GM21576 (cell line): ENCODE measurements at regions not wholly inside any gene's neighbourhood (a gene's known extent, or its start where the extent isn't known, plus 50 kb on each side); places are given as distances from the start of the nearest gene placed in this dataset.
"Not testable (repeated sequence)": the region's sequence is repeated elsewhere in the genome, so short reads cannot be mapped to it uniquely, and the experiment has no call there.

Source experiments
- ATAC-seq: cut with Tn5 transposase; IDR thresholded peaks from one replicate; pipeline ENCODE4 v1.9.1; 2021; ENCODE audit warnings: mild to moderate bottlenecking, moderate library complexity; ENCODE audit not compliant: unreplicated experiment

DNA sequence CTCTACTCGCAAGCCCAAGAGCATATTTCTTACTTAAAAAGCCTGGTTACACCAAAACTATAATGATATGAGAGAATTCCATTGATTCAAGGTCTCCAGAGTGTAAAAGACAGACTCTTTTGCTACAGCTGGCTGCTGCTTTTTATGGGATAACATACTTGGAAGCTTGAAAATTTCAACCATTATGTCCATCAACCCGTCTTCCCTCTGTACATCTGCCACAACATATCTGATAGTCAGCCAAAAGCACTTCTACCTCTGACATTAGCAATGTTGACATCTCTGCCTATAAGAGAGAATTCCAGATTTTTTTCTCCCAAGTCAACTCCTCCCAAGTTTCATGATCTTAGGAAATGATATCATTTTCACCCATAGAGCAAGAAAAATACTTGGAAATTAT lies 54.4 kb upstream of the IQCM start:
- ATAC-seq, result no peak

DNA sequence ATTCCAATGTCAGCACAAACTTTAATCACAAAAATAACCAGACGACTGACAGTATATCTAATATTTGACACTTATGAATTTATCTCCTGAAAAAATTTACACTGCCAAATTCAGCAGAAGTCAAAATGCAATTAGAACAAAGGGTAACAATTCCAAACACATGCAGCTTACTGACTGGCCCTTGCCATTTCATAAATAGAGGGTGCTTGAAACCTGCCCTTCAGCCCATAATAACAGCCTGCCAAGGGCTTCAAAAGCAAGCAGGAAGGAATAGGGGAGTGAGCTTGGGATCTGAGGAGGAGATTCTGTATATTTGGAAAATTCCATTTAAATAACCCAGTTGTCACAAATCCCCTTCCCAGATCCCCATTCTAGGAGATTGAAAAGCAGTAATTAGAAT lies 66.1 kb upstream of the IQCM start:
- no peak for ATAC-seq

DNA sequence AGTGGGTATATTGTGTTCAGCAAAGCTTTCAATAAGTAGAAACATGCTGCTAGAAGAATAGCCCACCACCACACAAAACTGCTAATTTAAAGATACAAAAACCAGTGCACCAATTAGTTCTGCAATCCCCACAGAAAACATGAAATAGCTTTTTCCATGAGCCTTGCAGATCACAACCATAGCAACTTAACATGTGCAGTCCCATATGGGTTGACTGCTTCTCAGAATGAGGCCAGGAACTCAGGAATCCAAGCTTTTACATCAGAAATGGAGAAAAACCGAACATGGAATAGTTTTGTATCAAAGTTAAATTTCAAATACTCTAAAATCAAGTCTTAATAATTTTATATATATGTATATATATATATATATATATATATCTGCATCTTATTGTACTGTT lies 66.6 kb upstream of the IQCM start:
- ATAC-seq, result no peak

DNA sequence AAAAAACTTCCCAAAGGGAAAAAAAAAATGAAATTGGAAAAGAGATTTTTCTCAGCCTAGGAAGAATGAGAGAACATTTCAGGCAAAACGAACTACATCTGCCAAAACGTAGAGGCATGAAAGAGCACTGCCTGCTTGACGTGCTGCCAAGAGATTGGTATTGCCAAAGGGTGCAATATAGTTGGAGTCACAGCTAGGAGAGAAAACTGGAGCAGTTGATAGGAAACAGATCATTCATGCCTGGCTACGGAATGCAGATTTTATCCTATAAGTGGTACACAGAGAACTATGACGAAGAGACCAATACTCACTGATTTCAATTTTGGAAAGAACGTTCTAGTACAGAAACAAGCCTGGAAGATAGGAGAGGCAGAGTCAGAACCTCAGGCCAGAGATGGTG lies 68.4 kb upstream of the IQCM start:
- no peak for ATAC-seq

DNA sequence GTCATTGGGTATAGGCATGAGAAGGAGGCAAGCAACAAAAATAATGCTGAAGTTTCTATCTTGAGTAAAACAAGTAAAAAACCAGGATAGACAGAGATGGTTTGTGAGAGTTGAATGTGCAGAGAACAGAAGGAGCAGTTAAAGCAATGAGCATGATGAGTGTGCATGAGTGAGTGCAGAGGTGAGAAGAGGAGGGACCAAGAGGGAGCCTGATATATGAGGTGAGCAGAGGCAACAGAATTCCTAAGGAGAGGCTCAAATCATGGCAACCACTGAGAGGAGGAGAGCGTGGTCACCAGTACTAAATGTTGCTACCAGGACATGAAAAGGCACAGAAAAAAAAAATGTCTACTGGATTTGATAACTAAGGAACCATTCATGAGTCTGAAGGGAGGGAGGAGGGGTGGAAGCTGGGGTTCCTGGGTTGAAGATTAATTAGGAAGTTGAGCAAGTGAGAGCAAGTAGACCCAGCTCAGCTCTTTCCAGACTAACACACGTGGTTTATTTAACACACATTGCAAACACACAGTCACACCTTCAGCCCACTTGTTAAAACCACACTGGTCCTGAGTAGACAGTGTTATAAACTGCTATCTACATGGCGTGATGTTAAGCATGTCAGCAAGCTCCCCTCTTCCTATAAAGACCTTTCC lies 69.0 kb upstream of the IQCM start:
- no peak for ATAC-seq

DNA sequence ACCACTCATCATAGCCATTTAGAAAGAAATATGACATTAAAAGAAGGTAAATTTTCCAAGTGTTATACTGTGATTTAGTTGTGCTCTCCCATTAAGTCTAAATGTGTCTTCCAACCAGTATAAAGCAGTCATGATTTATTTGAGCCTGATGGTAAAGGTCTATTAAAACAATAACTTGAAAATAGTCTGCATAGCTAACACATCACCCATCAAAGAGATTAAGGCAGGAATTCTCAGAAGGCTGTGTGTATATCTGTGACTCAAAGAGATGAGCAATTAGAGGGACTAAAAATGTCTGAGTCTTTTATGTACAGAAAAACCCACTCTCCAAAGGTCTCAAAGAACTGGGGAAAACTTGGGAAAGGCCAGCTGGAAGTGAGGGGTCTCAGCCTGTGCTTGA lies 70.3 kb upstream of the IQCM start:
- ATAC-seq, result no peak

DNA sequence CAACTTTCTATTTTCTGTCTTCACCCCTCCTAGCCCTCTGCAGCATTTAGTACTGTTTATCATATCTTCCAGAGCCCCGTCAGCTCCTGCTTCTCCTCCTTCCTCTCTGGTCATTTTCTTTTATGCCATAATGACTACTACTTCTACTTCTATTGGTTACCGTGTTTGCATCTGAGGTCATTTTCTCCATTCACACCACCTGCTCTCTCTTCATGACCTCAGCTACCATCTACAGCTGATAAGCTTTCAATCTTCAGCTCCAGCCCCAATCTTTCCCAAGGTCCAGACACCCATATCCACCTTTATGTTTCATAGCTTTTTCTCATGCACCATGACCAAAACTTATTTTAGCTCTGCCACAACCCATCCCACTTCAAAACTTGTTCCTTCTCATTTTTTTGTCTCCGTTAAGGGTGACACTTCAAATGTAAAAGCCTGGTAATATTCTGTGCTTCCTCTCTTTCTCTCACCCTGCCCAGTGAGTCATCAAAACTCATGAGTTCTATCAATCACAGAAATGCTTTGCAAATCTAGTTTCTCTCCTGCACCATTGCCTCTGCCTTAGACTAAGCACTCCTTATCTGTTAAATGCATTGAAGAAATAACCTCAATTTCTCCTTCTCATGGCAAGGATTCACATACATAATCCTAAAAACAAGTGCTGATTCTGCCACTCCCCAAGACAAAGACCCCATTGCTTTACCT lies 71.3 kb upstream of the IQCM start:
- no peak for ATAC-seq

DNA sequence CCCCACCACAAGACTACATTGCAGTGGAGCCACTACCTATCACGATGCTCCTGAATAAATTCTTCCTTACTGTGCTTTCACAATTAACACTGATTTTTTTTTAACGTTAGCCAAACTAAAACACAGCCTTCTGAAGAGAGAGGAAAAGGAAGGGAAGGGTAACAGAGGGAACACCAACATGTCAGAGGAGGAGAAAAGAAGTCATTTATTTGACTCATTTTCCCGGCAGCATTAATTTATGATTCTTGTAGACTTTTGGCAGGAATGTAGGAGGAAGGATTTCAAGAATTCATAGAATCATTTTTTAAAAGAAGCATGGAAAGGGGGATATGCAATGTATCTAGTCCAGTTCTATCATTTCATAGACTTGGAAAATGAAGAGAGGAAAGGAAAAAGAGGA lies 74.3 kb upstream of the IQCM start:
- no peak for ATAC-seq

DNA sequence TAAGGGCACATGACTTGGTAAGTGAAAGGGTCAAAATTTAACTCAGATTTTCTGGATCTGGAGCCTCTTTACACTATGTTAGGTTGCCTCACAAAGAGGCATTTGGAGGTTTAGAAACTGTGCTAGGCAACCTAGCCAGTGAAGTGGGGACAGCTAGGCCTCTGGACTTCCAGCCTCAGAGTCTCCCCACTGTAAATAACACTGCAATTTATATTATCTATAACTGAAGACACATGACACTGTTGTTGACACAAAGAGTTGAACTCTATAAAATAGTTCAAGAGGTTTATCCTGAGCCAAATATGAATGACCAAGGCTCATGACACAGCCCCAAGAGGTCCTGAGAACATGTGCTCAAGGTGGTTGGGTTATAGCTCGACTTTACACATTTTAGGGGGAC lies 74.9 kb upstream of the IQCM start:
- ATAC-seq, result no peak

DNA sequence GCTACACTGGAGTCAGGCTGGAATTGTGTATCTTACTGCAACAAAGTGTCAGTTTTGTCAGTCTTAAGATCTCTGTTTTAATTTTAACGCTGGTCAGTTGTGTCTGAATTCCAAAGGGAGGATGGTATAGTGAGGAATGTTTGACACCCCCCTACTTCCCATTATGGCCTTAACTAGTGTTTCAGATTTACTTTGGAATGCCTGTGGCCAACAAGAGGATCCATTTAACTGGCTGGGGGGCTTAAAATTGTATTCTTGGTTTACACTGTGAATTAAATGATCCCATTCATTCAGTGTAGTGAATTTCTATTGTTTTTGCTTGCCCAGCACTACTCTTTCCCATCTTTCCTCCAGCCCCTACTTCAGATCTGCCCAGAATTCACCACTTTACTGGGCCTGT lies 75.8 kb upstream of the IQCM start:
- ATAC-seq, result no peak

DNA sequence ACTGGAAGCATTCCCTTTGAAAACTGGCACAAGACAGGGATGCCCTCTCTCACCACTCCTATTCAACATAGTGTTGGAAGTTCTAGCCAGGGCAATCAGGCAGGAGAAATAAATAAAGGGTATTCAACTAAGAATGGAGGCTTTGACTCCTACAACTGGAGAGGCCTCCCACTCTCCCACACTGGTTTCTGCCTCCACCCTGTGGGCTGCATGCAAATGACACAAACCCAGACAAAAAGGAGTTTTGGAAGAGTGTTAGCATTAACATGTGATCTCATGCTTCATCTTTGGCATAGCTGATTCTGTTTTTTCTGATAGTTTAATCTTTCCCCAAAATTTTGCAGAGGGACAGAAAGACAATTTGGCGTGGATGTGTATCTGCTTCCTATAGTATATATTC lies 80.8 kb upstream of the IQCM start:
- no peak for ATAC-seq

DNA sequence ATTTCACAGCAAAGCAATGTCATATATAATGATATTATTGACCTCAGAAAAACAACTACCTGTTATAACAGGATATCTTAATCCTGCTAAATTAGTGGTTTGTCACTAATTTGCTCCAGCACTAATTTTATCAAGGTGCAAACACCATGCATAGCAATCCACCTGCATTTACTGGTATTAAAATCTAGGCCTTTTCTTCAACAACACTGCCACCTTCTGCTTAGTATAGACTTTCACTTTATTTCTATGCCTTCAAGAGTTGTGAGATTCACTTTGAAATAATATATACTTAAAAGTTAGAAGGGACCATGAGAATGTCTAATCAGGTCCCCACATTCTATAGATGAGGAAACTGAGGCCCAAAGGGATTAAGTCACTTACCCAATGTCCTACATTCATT lies 82.1 kb upstream of the IQCM start:
- peak; percentile 56 for ATAC-seq

DNA sequence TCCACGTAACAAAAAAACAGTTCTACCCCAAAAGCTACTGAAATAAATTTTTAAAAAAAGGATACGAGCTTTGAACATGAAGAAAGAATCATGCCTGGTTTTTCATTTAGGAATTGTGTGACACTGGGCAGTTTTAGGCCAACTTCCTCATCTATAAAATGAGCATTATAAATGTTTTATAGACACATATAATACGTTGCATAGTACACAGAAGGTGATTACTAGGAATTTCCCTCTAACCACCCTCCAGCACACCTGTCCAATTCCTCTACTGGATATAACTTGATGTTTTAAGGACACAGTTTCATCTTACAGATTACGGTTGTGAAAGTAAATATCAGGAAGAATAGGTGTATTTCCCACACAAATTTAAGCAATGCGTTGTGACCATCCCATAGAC lies 85.5 kb upstream of the IQCM start:
- ATAC-seq, result no peak

DNA sequence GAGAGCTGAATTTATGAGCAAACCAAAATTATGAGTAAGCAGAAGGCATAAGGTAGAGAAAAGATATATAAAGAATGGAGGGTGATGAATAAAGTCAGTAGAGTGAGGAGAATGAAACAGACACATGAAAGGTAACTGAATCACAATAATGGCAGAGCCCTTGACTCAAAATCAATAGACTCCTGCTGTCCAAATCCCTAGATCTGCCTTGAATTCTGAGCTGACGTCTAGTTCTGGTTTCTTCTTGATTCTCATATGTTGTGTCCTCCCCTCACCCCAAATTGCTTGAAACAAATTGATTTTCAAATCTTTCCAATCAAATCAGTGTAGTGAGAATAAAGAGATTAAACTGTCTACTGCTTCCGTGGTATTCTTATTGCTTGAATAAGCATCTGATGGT lies 86.6 kb upstream of the IQCM start:
- ATAC-seq, result no peak

DNA sequence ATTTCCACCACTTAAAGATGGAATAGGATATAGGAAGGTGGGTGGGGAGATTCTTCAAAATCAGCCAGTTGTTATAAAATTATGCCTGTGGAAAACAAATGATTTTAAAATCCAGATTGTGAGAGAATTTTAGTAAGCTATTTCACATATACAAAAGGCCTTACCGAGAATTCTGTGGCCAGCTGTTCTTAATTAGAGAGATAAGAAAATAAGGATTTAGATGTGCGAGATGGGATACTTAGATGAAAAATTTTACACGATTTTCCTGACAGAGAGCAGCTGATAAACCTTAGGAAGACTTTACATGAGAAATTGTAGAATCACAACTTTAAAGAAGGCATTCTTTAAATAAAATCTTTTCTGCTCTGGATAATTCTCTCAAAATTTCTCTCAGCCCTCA lies 94.5 kb upstream of the IQCM start:
- no peak for ATAC-seq

DNA sequence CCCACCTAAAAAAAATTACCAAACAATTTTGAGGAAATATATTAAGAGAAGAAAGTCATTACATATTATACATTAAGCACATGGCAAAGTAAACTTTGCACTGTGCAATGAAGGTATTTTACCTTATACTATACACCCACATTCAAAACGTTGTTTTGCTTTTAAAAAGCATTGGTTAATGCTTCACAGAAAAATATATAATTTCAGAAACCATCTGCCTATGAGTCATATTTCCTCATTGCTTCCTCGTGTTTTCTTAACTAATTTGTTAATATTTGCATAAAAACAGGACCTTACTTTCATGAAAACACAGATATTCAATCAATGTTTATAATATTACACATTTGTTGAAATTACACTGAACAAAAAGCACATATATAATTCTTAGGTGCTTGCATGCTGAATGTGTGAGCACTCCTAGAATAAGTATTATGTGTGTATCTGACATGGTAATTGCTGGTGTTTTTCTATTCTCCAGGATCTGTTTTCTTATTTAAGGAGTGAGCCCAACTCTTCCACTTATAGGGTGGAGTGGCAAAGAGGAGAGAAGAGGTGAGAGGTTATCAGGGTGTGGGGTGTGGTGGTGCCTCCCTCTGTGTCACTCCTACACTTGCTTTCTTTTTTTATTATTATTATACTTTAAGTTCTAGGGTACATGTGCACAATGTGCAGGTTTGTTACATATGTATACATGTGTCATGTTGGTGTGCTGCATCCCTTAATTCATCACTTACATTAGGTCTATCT lies 95.1 kb upstream of the IQCM start:
- ATAC-seq, result no peak

DNA sequence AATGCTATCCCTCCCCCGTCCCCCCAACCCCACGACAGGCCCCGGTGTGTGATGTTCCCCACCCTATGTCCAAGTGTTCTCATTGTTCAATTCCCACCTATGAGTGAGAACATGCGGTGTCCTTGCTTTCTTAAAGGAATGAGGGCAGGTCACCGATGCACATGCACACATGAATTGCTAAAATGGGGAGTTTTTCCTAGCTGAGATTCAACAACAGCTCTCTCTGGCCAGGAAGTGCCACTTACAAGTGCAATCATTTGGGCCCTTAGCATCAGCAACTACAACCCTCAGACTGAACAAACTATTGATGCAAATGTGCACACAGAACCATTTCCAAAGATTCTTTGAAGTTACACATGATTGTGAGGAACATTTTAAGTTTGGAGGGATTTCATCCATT lies 95.7 kb upstream of the IQCM start:
- no peak for ATAC-seq

DNA sequence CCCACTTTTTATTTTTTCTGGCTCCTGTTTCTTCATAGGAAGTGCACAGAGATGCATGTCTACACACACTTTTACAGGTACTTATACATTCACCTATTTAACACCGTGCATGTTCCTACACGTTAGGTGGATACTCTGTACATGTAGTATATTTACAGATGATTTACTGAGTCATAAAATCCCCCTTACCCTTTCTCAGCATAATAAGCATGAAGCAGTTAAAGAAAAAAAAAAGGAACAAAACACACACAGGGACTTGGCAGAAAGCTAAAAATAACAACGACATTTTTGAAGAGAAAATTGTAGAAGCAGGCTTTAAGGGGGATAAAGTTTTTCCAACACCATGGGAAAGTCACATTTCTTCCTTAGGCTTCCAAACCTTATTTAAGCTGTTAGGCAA lies 96.4 kb upstream of the IQCM start:
- no peak for ATAC-seq

DNA sequence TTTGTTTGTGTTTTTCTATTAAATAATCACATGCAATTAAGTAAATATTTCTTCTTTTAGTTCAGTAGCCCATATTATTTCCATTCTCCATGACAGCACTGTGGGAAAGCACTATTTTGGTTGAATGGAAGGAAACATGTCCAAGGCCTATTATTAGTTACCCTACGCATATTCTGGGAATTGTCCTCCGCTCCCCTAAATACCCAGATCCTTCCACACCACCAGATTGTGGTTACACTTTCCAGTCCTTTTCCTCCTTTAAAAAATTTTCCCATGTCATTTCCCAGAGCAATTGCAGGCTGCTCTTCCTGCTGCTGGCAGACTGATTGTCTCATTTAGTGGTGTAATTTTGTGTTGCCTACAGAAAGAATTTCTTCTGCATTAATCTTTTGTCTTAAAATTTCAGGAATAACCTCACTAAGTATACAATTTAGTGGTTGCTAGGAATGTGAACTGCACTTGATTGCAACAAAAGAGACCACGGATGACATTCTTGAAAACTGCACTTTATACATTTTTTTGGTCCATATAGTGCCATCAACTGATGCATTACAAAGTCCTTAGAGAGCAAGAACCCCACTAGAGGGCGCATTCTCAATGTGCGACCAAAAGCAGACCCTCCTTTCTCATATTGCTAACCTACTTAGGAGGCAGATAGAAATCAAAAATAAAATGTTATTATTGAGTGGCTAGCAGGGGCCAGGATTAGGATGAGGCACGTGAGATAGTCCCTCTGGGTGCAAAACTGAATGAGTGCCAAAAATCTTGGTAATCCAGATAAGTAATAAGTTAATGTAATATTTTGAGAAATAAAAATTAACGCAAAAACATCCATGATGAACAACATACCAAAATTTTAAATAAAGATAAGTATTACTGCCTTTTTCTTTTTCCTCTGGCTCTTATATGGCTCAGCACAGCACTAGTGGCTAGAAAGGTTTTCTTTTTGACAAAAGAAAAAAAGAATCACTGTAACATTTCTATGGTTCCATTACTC lies 98.8 kb upstream of the IQCM start:
- ATAC-seq, result peak; percentile 83

DNA sequence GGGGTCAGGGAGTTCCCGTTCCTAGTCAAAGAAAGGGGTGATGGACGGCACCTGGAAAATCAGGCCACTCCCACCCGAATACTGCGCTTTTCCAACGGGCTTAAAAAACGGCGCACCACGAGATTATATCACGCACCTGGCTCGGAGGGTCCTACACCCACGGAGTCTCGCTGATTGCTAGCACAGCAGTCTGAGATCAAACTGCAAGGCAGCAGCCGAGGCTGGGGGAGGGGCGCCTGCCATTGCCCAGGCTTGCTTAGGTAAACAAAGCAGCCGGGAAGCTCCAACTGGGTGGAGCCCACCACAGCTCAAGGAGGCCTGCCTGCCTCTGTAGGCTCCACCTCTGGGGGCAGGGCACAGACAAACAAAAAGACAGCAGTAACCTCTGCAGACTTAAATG lies 100.1 kb upstream of the IQCM start:
- not testable (repeated sequence) for ATAC-seq

DNA sequence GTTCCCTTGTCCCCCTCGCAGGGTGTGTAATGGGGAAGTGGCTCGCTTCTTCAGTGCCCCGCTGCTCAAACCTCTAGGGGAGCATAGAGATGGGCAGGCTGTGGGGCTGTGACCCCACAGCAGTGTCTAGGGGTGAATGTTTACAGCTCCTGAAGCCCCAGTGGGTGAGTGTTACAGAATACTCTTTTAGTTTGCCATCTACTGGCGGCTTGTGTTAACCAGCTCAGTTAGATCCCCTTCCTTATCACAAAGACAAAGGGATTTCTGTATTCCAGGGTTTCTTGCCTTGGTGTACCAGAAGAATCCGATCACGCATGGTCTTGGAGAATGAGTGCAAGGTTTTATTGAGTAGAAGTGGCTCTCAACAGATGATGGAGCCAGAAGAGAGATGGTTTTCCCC lies 108.1 kb upstream of the IQCM start:
- no peak for ATAC-seq
